ENCODE measurements at regions not wholly inside any gene's neighbourhood (a gene's known extent, or its start where the extent isn't known, plus 50 kb on each side); places are given as distances from the start of the nearest gene placed in this dataset.

DNA sequence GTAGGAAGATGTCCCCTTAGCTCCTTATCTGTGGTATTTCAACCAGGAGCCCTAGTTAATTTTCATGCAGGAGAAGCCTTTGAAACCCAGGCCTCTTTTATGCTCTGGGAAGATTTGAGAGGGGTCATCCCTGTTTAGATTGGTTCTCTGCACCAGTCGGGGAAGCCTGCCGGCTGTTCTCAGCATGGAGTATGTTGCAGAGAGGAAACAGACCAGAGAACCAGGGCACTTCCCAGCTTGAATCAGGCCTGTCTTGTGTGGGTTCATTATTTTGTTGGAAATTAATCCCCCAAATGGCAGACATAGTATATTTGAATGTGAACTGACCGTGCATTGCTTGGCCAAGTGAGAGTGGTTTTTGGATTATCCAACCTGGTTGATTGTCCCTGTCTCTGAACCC lies 1082.1 kb upstream of the RBFOX1 start:
- DNase-seq = no peak
- H3K36me3 Mint-ChIP-seq = peaks cover 0 to 4% (median 1%) of the 10 kb centered on the region in 3 donors
- no peak overlapping the region for H3K4me3 Mint-ChIP-seq
- POLR2A ChIA-PET = no interaction called here
- peaks cover 0 to 34% (median 11%) of the 10 kb centered on the region in 9 donors for H3K9me3 Mint-ChIP-seq
- ATAC-seq = no peak
- no peak overlapping the region for H3K27ac Mint-ChIP-seq
- H3K4me1 Mint-ChIP-seq = no peaks in the 10 kb centered on the region
- H3K27me3 Mint-ChIP-seq = peaks cover 0 to 3% (median 0%) of the 10 kb centered on the region in 5 donors

GRCh38 chr16:6249863-6250262 lies 1082.8 kb upstream of the RBFOX1 start:
- peaks cover 0 to 1% (median 0%) of the 10 kb centered on the region in 3 donors for H3K36me3 Mint-ChIP-seq
- no peak overlapping the region for H3K4me3 Mint-ChIP-seq
- no peak overlapping the region for H3K27ac Mint-ChIP-seq
- H3K9me3 Mint-ChIP-seq = peaks cover 0 to 33% (median 5%) of the 10 kb centered on the region in 9 donors
- no peaks in the 10 kb centered on the region for H3K4me1 Mint-ChIP-seq
- POLR2A ChIA-PET = no interaction called here
- ATAC-seq (no peak), DNase-seq (no peak)
- peaks cover 0 to 5% (median 0%) of the 10 kb centered on the region in 5 donors for H3K27me3 Mint-ChIP-seq

GRCh38 chr16:6248199-6248598 lies 1084.4 kb upstream of the RBFOX1 start:
- no peaks in the 10 kb centered on the region for H3K4me1 Mint-ChIP-seq
- no peak overlapping the region for H3K4me3 Mint-ChIP-seq
- H3K9me3 Mint-ChIP-seq = peaks cover 0 to 34% (median 7%) of the 10 kb centered on the region in 9 donors
- peaks cover 0 to 5% (median 0%) of the 10 kb centered on the region in 5 donors for H3K27me3 Mint-ChIP-seq
- H3K36me3 Mint-ChIP-seq = peaks cover 0 to 1% (median 0%) of the 10 kb centered on the region in 3 donors
- POLR2A ChIA-PET = no interaction called here
- no peak for DNase-seq
- no peak overlapping the region for H3K27ac Mint-ChIP-seq
- ATAC-seq = no peak

GRCh38 chr16:6247775-6248174 lies 1084.9 kb upstream of the RBFOX1 start:
- ATAC-seq (no peak), DNase-seq (no peak)
- peaks cover 0 to 34% (median 6%) of the 10 kb centered on the region in 9 donors for H3K9me3 Mint-ChIP-seq
- no peak overlapping the region for H3K4me3 Mint-ChIP-seq
- H3K27me3 Mint-ChIP-seq = peaks cover 0 to 5% (median 0%) of the 10 kb centered on the region in 5 donors
- no peak overlapping the region for H3K27ac Mint-ChIP-seq
- POLR2A ChIA-PET = no interaction called here
- H3K36me3 Mint-ChIP-seq = peaks cover 0 to 1% (median 0%) of the 10 kb centered on the region in 3 donors
- no peaks in the 10 kb centered on the region for H3K4me1 Mint-ChIP-seq

GRCh38 chr16:6247150-6247549 lies 1085.5 kb upstream of the RBFOX1 start:
- H3K9me3 Mint-ChIP-seq = peaks cover 0 to 34% (median 6%) of the 10 kb centered on the region in 9 donors
- H3K4me1 Mint-ChIP-seq = no peaks in the 10 kb centered on the region
- ATAC-seq (no peak), DNase-seq (no peak)
- no peak overlapping the region for H3K4me3 Mint-ChIP-seq
- POLR2A ChIA-PET = no interaction called here
- H3K27me3 Mint-ChIP-seq = peaks cover 0 to 5% (median 0%) of the 10 kb centered on the region in 5 donors
- peaks cover 0 to 1% (median 0%) of the 10 kb centered on the region in 3 donors for H3K36me3 Mint-ChIP-seq
- no peak overlapping the region for H3K27ac Mint-ChIP-seq

DNA sequence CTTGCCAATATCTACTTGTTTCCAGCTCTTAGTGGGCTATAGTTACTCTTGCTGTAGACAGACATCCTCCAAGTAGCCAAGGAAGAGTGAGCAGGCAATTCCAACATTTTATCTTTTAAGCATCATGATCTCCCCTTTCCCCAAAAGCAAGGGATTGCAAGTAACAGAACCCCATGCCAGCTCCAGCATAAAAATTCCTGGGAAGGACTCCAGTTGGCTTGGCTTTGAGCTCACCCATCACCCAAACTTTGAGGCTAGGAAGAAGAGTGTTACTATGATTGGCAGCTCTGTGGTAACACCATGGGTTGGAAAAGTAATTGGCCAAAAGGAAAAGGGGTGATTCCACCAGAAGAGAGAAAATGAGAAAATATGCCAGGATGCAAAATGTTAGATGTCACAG lies 1086.4 kb upstream of the RBFOX1 start:
- no peaks in the 10 kb centered on the region for H3K4me1 Mint-ChIP-seq
- H3K4me3 Mint-ChIP-seq = no peak overlapping the region
- ATAC-seq (no peak), DNase-seq (no peak)
- H3K36me3 Mint-ChIP-seq = peaks cover 0 to 1% (median 0%) of the 10 kb centered on the region in 3 donors
- peaks cover 0 to 5% (median 0%) of the 10 kb centered on the region in 5 donors for H3K27me3 Mint-ChIP-seq
- POLR2A ChIA-PET = no interaction called here
- peaks cover 0 to 35% (median 6%) of the 10 kb centered on the region in 9 donors for H3K9me3 Mint-ChIP-seq
- H3K27ac Mint-ChIP-seq = no peak overlapping the region

GRCh38 chr16:6232056-6232455 lies 1100.6 kb upstream of the RBFOX1 start:
- H3K27ac Mint-ChIP-seq = no peak overlapping the region
- POLR2A ChIA-PET = no interaction called here
- H3K4me1 Mint-ChIP-seq = no peaks in the 10 kb centered on the region
- H3K9me3 Mint-ChIP-seq = peaks cover 0 to 22% (median 4%) of the 10 kb centered on the region in 9 donors
- no peaks in the 10 kb centered on the region for H3K27me3 Mint-ChIP-seq
- no peak for ATAC-seq
- no peak overlapping the region for H3K4me3 Mint-ChIP-seq
- no peaks in the 10 kb centered on the region for H3K36me3 Mint-ChIP-seq
- DNase-seq = no peak

DNA sequence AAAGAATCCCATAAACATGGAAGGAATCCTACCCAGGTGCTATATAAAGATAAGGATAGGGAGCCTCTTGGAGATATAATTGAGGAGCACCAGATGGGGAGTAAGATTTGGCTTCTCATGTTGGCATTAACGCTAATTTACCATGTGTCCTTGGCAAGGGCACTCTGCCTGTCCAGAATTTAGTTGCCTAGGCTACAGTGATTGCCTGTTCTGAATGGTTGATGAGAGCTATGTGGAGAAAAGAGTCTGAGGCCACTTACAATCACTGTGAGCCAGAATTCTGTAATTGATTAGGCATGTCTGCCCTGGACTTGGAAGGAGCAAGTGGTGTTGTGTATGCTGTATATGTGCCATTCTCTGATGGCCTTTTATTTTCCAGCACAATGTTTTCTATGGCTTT lies 1101.2 kb upstream of the RBFOX1 start:
- H3K4me1 Mint-ChIP-seq = no peaks in the 10 kb centered on the region
- POLR2A ChIA-PET = no interaction called here
- ATAC-seq = no peak
- DNase-seq = no peak
- no peaks in the 10 kb centered on the region for H3K27me3 Mint-ChIP-seq
- no peaks in the 10 kb centered on the region for H3K36me3 Mint-ChIP-seq
- peaks cover 0 to 22% (median 4%) of the 10 kb centered on the region in 9 donors for H3K9me3 Mint-ChIP-seq
- H3K4me3 Mint-ChIP-seq = no peak overlapping the region
- no peak overlapping the region for H3K27ac Mint-ChIP-seq

DNA sequence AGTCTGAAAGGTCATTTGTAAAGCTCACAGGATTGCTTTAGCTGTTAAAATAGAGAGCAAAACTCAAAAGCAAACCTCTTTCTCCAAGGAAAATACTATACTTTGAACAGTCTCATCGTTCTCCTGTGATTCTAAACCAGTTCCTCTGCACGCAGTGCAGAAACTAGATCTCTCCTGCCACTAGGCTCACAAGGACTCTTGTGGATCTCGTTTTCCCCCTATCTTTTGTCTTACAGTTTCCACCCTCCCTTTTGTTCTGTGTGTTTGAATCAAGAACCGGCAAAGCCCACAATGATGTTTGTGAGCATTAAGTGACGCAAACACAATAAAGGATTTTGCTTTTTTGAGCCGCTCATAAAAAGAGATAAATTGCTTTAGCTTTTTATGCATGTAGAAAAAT lies 1103.5 kb upstream of the RBFOX1 start:
- Mint-ChIP-seq H3K27me3 (peaks cover 0 to 1% (median 0%) of the 10 kb centered on the region in 5 donors), H3K4me1 (no peaks in the 10 kb centered on the region), H3K4me3 (no peak overlapping the region), H3K36me3 (no peaks in the 10 kb centered on the region), H3K27ac (no peak overlapping the region), H3K9me3 (peaks cover 0 to 24% (median 5%) of the 10 kb centered on the region in 9 donors)
- POLR2A ChIA-PET = no interaction called here
- DNase-seq = no peak
- no peak for ATAC-seq

GRCh38 chr16:6218855-6219254 lies 1113.8 kb upstream of the RBFOX1 start:
- ATAC-seq (no peak), DNase-seq (no peak)
- H3K27ac Mint-ChIP-seq = no peak overlapping the region
- peaks cover 0 to 3% (median 0%) of the 10 kb centered on the region in 5 donors for H3K27me3 Mint-ChIP-seq
- no peak overlapping the region for H3K4me3 Mint-ChIP-seq
- POLR2A ChIA-PET = no interaction called here
- no peaks in the 10 kb centered on the region for H3K36me3 Mint-ChIP-seq
- no peaks in the 10 kb centered on the region for H3K4me1 Mint-ChIP-seq
- peaks cover 0 to 12% (median 6%) of the 10 kb centered on the region in 9 donors for H3K9me3 Mint-ChIP-seq

GRCh38 chr16:6216836-6217235 lies 1115.8 kb upstream of the RBFOX1 start:
- no peaks in the 10 kb centered on the region for H3K36me3 Mint-ChIP-seq
- H3K4me3 Mint-ChIP-seq = no peak overlapping the region

DNA sequence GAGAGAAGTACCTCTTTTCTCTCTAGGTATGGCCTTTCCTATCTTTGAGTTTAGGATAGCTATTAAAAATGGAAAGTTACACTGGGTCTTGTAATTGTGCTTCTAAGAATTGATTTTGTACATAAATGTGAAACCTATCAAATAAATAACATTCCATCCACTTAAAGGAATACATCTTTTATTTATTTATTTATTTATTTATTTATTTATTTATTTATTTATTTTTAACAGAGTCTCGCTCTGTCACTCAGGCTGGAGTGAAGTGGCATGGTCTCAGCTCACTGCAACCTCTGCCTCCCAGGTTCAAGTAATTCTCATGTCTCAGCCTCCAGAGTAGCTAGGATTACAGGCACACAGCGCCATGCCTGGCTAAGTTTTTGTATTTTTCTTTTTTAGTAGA lies 1114.0 kb upstream of the EEF2KMT start:
- POLR2A ChIA-PET = no interaction called here
- Mint-ChIP-seq H3K36me3 (no peaks in the 10 kb centered on the region), H3K27me3 (peaks cover 0 to 3% (median 2%) of the 10 kb centered on the region in 5 donors), H3K9me3 (peaks cover 1 to 11% (median 4%) of the 10 kb centered on the region in 9 donors), H3K4me1 (no peaks in the 10 kb centered on the region), H3K27ac (no peak overlapping the region), H3K4me3 (no peak overlapping the region)
- DNase-seq (no peak), ATAC-seq (no peak)

More at GRCh38 chr16:6216836-6217235, 1115.8 kb upstream of the RBFOX1 start:
- no peak for DNase-seq
- POLR2A ChIA-PET = no interaction called here
- Mint-ChIP-seq H3K4me1 (no peaks in the 10 kb centered on the region), H3K9me3 (peaks cover 0 to 12% (median 5%) of the 10 kb centered on the region in 9 donors), H3K27ac (no peak overlapping the region), H3K27me3 (peaks cover 0 to 3% (median 0%) of the 10 kb centered on the region in 5 donors)
- ATAC-seq = no peak

- no peak for DNase-seq
- Mint-ChIP-seq H3K9me3 (peaks cover 1 to 17% (median 10%) of the 10 kb centered on the region in 9 donors), H3K4me3 (no peak overlapping the region), H3K27ac (no peak overlapping the region), H3K4me1 (no peaks in the 10 kb centered on the region), H3K36me3 (no peaks in the 10 kb centered on the region), H3K27me3 (peaks cover 0 to 3% (median 2%) of the 10 kb centered on the region in 5 donors)
- no peak for ATAC-seq
- POLR2A ChIA-PET = no interaction called here
These were observed 1111.8 kb upstream of the EEF2KMT start for GRCh38 chr16:6209355-6209930.

GRCh38 chr16:6207580-6207979 lies 1110.0 kb upstream of the EEF2KMT start:
- POLR2A ChIA-PET = no interaction called here

More at GRCh38 chr16:6207580-6207979, 1110.0 kb upstream of the EEF2KMT start:
- H3K4me1 Mint-ChIP-seq = no peaks in the 10 kb centered on the region
- no peak overlapping the region for H3K27ac Mint-ChIP-seq
- no peak overlapping the region for H3K4me3 Mint-ChIP-seq
- ATAC-seq = no peak
- peaks cover 0 to 3% (median 2%) of the 10 kb centered on the region in 5 donors for H3K27me3 Mint-ChIP-seq
- no peak for DNase-seq
- H3K36me3 Mint-ChIP-seq = peaks cover 0 to 4% (median 0%) of the 10 kb centered on the region in 3 donors
- peaks cover 0 to 19% (median 10%) of the 10 kb centered on the region in 9 donors for H3K9me3 Mint-ChIP-seq

All from naive thymus-derived CD8-positive, alpha-beta T cell (primary cell).